H1 (cell line): ENCODE measurements at regions not wholly inside any gene's neighbourhood (a gene's known extent, or its start where the extent isn't known, plus 50 kb on each side); places are given as distances from the start of the nearest gene placed in this dataset.

ENCODE experiments used
- CTCF ChIA-PET: fragments of 300-600 bp; sonication (Branson Sonifier 250); formaldehyde crosslinking; loops from one replicate; lab custom pipeline; 2021; ENCODE audit not compliant: partially characterized antibody; lab: Charles Lee
- POLR2A ChIA-PET: fragments of 300-600 bp; sonication (Branson Sonifier 250); formaldehyde crosslinking; loops from one replicate; lab custom pipeline; 2021; ENCODE audit warnings: inconsistent platforms; ENCODE audit not compliant: partially characterized antibody; lab: Charles Lee
- DNase-seq, 2 experiments: peaks; one replicate each; pipeline versions ENCODE4 v3.0.0 to v3.0.0-alpha.2; 2010 to 2022; ENCODE audit warnings: low spot score in 2 of 2, low read depth in 1 of 2, mixed read lengths in 1 of 2
- FAIRE-seq: peaks from 2 replicates; lab custom pipeline; 2011; peaks lifted over from hg19 to GRCh38; lab: Jason Lieb, UNC
- H2AFZ ChIP-seq: 2 replicates; pipeline ENCODE4 v1.8.1; 2012; ENCODE audit warnings: low read length, inconsistent platforms
- H2AK5ac ChIP-seq: 2 replicates; pipeline ENCODE4 v1.6.1; 2013; ENCODE audit warnings: low read depth, low read length
- H2BK120ac ChIP-seq: replicated peaks from 2 replicates; pipeline ENCODE3; 2013; ENCODE audit warnings: low read depth, low read length, inconsistent platforms
- H2BK12ac ChIP-seq: 2 replicates; pipeline ENCODE4 v1.6.1; 2013; ENCODE audit warnings: low read depth, low read length
- H2BK15ac ChIP-seq: 2 replicates; pipeline ENCODE4 v1.6.1; 2013; ENCODE audit warnings: low read length
- H2BK20ac ChIP-seq: 2 replicates; pipeline ENCODE4 v1.6.1; 2013; ENCODE audit warnings: low read length
- H2BK5ac ChIP-seq: 2 replicates; pipeline ENCODE4 v1.6.1; 2013; ENCODE audit warnings: low read depth, low read length
- H3K14ac ChIP-seq: 2 replicates; pipeline ENCODE4 v1.6.1; 2013; ENCODE audit warnings: inconsistent platforms; ENCODE audit not compliant: insufficient read length
- H3K18ac ChIP-seq: 2 replicates; pipeline ENCODE4 v1.6.1; 2013; ENCODE audit warnings: low read length; ENCODE audit errors: extremely low read depth
- H3K23ac ChIP-seq: 2 replicates; pipeline ENCODE4 v1.6.1; 2013; ENCODE audit warnings: inconsistent platforms; ENCODE audit not compliant: insufficient read length
- H3K23me2 ChIP-seq: 2 replicates; pipeline ENCODE4 v1.6.1; 2013; ENCODE audit warnings: low read depth, low read length
- H3K27ac ChIP-seq: 2 replicates; pipeline ENCODE4 v1.6.1; 2011; ENCODE audit warnings: low read depth, low read length, inconsistent platforms
- H3K27me3 ChIP-seq, 4 experiments: replicated peaks in 1 of 4; 1 replicate in 1 of 4; 2 replicates in 3 of 4; pipeline versions ENCODE4 v1.6.1 to v1.8.1; 2011 to 2013; ENCODE audit warnings: low read length in 3 of 4, mild to moderate bottlenecking in 3 of 4, inconsistent platforms in 2 of 4, mixed read lengths in 2 of 4, moderate library complexity in 1 of 4; ENCODE audit not compliant: control insufficient read depth in 3 of 4, insufficient read depth in 3 of 4; ENCODE audit errors: extremely low read depth in 1 of 4
- H3K36me3 ChIP-seq, 4 experiments: 2 replicates each; pipeline versions ENCODE4 v1.6.1 to v1.8.1; 2011 to 2013; ENCODE audit warnings: mild to moderate bottlenecking in 4 of 4, low read length in 3 of 4, moderate library complexity in 2 of 4, control low read depth in 1 of 4, inconsistent platforms in 1 of 4; ENCODE audit not compliant: insufficient read depth in 4 of 4, control insufficient read depth in 2 of 4
- H3K4ac ChIP-seq: replicated peaks from 2 replicates; pipeline ENCODE3; 2013; ENCODE audit warnings: low read length, low read depth, mixed read lengths, inconsistent platforms; ENCODE audit not compliant: insufficient read length
- H3K4me1 ChIP-seq, 4 experiments: replicated peaks in 1 of 4; 1 replicate in 1 of 4; 2 replicates in 3 of 4; pipeline versions ENCODE4 v1.6.1 to v1.8.1; 2011 to 2013; ENCODE audit warnings: low read length in 3 of 4, inconsistent platforms in 2 of 4, mixed read lengths in 1 of 4; ENCODE audit not compliant: insufficient read depth in 4 of 4, control insufficient read depth in 3 of 4
- H3K4me2 ChIP-seq, 2 experiments: 2 replicates each; pipeline versions ENCODE4 v1.6.1 to v1.8.1; 2011 to 2013; ENCODE audit warnings: low read depth in 2 of 2, low read length in 2 of 2, control low read depth in 1 of 2, inconsistent platforms in 1 of 2, mild to moderate bottlenecking in 1 of 2; ENCODE audit not compliant: insufficient read depth in 1 of 2
- H3K4me3 ChIP-seq, 4 experiments: fragments of 200-600, 300-600 bp in 1 of 4; sonication (generic), shearing (Covaris generic), sonication (Bioruptor Twin) in 1 of 4; 2 replicates each; pipeline versions ENCODE4 v1.5.1 to v1.8.1; 2011 to 2016; ENCODE audit warnings: low read length in 4 of 4, low read depth in 3 of 4, control low read depth in 2 of 4, inconsistent platforms in 2 of 4, mild to moderate bottlenecking in 2 of 4, mixed read lengths in 1 of 4, moderate library complexity in 1 of 4; ENCODE audit not compliant: insufficient read depth in 2 of 4; ENCODE audit errors: extremely low read depth in 1 of 4
- H3K56ac ChIP-seq: replicated peaks from 2 replicates; pipeline ENCODE3; 2013; ENCODE audit warnings: low read depth, mild to moderate bottlenecking, mixed read lengths, low read length, inconsistent platforms; ENCODE audit not compliant: insufficient read length
- H3K79me1 ChIP-seq: 2 replicates; pipeline ENCODE4 v1.6.1; 2013; ENCODE audit warnings: low read depth, low read length, control low read depth
- H3K79me2 ChIP-seq, 2 experiments: 2 replicates each; pipeline versions ENCODE4 v1.6.1 to v1.8.1; 2012 to 2013; ENCODE audit warnings: low read length in 2 of 2, mild to moderate bottlenecking in 2 of 2, inconsistent platforms in 1 of 2; ENCODE audit not compliant: insufficient read depth in 2 of 2, control insufficient read depth in 1 of 2
- H3K9ac ChIP-seq, 4 experiments: replicated peaks in 1 of 4; 1 replicate in 1 of 4; 2 replicates in 3 of 4; pipeline versions ENCODE4 v1.6.1 to v1.8.1; 2011 to 2013; ENCODE audit warnings: low read depth in 3 of 4, low read length in 3 of 4, control low read depth in 2 of 4, mild to moderate bottlenecking in 2 of 4, moderate library complexity in 2 of 4, inconsistent platforms in 1 of 4; ENCODE audit errors: extremely low read depth in 1 of 4
- H3K9me3 ChIP-seq, 2 experiments: 2 replicates each; pipeline versions ENCODE4 v1.6.1 to v1.8.1; 2012 to 2013; ENCODE audit warnings: mild to moderate bottlenecking in 2 of 2, moderate library complexity in 2 of 2, control low read depth in 1 of 2, inconsistent platforms in 1 of 2, low read depth in 1 of 2, low read length in 1 of 2, mixed read lengths in 1 of 2; ENCODE audit not compliant: insufficient read depth in 2 of 2
- H4K20me1 ChIP-seq, 2 experiments: replicated peaks in 1 of 2; 2 replicates each; pipeline versions ENCODE3 to v1.8.1; 2011 to 2013; ENCODE audit warnings: inconsistent platforms in 2 of 2, low read length in 2 of 2, mild to moderate bottlenecking in 1 of 2; ENCODE audit not compliant: insufficient read depth in 2 of 2, control insufficient read depth in 1 of 2
- H4K5ac ChIP-seq: 2 replicates; pipeline ENCODE4 v1.6.1; 2013; ENCODE audit warnings: low read length, low read depth, mixed read lengths, inconsistent platforms; ENCODE audit not compliant: insufficient read length
- H4K8ac ChIP-seq: 2 replicates; pipeline ENCODE4 v1.8.0; 2013; ENCODE audit warnings: mild to moderate bottlenecking, moderate library complexity, low read length, inconsistent platforms; ENCODE audit not compliant: insufficient read depth; ENCODE audit errors: extremely low read depth
- H4K91ac ChIP-seq: replicated peaks from 2 replicates; pipeline ENCODE3; 2013; ENCODE audit warnings: low read length, mixed read lengths, inconsistent platforms; ENCODE audit not compliant: insufficient read length
- ATF2 ChIP-seq: IDR thresholded peaks from 2 replicates; pipeline ENCODE4 v1.6.1; 2012; ENCODE audit warnings: low read length, inconsistent platforms
- ATF3 ChIP-seq: IDR thresholded peaks from 2 replicates; pipeline ENCODE4 v1.6.1; 2011; ENCODE audit warnings: low read depth, mild to moderate bottlenecking, low read length; ENCODE audit not compliant: insufficient read depth
- BCL11A ChIP-seq, 2 experiments: IDR thresholded peaks; one replicate each; pipeline ENCODE4 v1.6.1; 2011; ENCODE audit warnings: low read depth in 2 of 2, low read length in 2 of 2, mild to moderate bottlenecking in 2 of 2
- CBX8 ChIP-seq: fragments of 300-800, 300-1000 bp; sonication (generic); IDR thresholded peaks from 2 replicates; pipeline ENCODE4 v1.7.1; 2016; ENCODE audit warnings: low read depth, low read length, borderline replicate concordance
- EP300 ChIP-seq, 2 experiments: IDR thresholded peaks; 1 replicate in 1 of 2; 2 replicates in 1 of 2; pipeline ENCODE4 v1.6.1; 2011 to 2012; ENCODE audit warnings: low read depth in 2 of 2, low read length in 2 of 2, mild to moderate bottlenecking in 2 of 2, borderline replicate concordance in 1 of 2, inconsistent platforms in 1 of 2, moderate library complexity in 1 of 2
- HDAC2 ChIP-seq, 2 experiments: fragments of 300-600 bp in 1 of 2; sonication (generic) in 1 of 2; IDR thresholded peaks; 2 replicates each; pipeline ENCODE4 v1.6.1; 2011 to 2012; ENCODE audit warnings: low read depth in 2 of 2, low read length in 2 of 2, mild to moderate bottlenecking in 2 of 2, moderate library complexity in 2 of 2, borderline replicate concordance in 1 of 2, inconsistent platforms in 1 of 2
- NANOG ChIP-seq: IDR thresholded peaks from 2 replicates; pipeline ENCODE4 v1.6.1; 2011; ENCODE audit warnings: low read length, low read depth, mild to moderate bottlenecking, inconsistent platforms; ENCODE audit not compliant: insufficient read depth, poor library complexity, severe bottlenecking
- RBBP5 ChIP-seq: IDR thresholded peaks from 2 replicates; pipeline ENCODE4 v1.7.1; 2012; ENCODE audit warnings: low read depth, mild to moderate bottlenecking, inconsistent platforms, low read length, moderate library complexity, borderline replicate concordance
- RFX5 ChIP-seq: IDR thresholded peaks from 2 replicates; pipeline ENCODE4 v1.6.1; 2011; ENCODE audit warnings: low read depth, low read length, improper control_type of control experiment, borderline replicate concordance
- RXRA ChIP-seq: IDR thresholded peaks from 2 replicates; pipeline ENCODE4 v1.6.1; 2011; ENCODE audit warnings: low read depth, mild to moderate bottlenecking, low read length, moderate library complexity; ENCODE audit not compliant: insufficient read depth
- SIX5 ChIP-seq: IDR thresholded peaks from 2 replicates; pipeline ENCODE4 v1.6.1; 2011; ENCODE audit warnings: mild to moderate bottlenecking, low read depth, low read length
- SUZ12 ChIP-seq: fragments of 200-600 bp; sonication (generic); IDR thresholded peaks from 2 replicates; pipeline ENCODE4 v1.6.1; 2012; ENCODE audit warnings: mild to moderate bottlenecking, inconsistent platforms, low read length, moderate library complexity, mixed read lengths
- WGBS, 2 experiments: shearing (Covaris generic) in 1 of 2; methylation state at CpG; one replicate each; pipeline versions ENCODE4 v1.1.6 to v1.1.7; 2013 to 2015; ENCODE audit warnings: low lambda C conversion rate in 2 of 2, mixed read lengths in 2 of 2, inconsistent platforms in 1 of 2, low coverage in 1 of 2, missing lambda C conversion rate in 1 of 2; ENCODE audit not compliant: insufficient replicate concordance in 2 of 2, insufficient coverage in 1 of 2, insufficient read length in 1 of 2; ENCODE audit errors: extremely low coverage in 1 of 2, missing lambda C conversion rate in 1 of 2; 5-methylcytosine and 5-hydroxymethylcytosine counted together

- H3K79me1 ChIP-seq: no peaks in the 10 kb centered on the region
- H3K56ac ChIP-seq: no peak overlapping the region
- no peak overlapping the region for H2AFZ ChIP-seq
- H4K20me1 ChIP-seq: no peaks in the 10 kb centered on the region
- H3K9ac ChIP-seq: no peak overlapping the region
- H2BK20ac ChIP-seq: no peak overlapping the region
- no peak overlapping the region for H2BK5ac ChIP-seq
- POLR2A ChIA-PET: no interaction called here
- no peak overlapping the region for H4K5ac ChIP-seq
- H3K23ac ChIP-seq: no peak overlapping the region
- H3K23me2 ChIP-seq: no peaks in the 10 kb centered on the region
- no peak overlapping the region for H3K4me2 ChIP-seq
- no peaks in the 10 kb centered on the region for H3K4me1 ChIP-seq
- no peak overlapping the region for H3K14ac ChIP-seq
- no peak overlapping the region for H3K4ac ChIP-seq
- DNase-seq (no peak), FAIRE-seq (no peak)
- CTCF ChIA-PET: no interaction called here
- H2AK5ac ChIP-seq: no peak overlapping the region
- no peaks in the 10 kb centered on the region for H3K27me3 ChIP-seq
- no peak overlapping the region for H2BK15ac ChIP-seq
- no peak overlapping the region for H2BK120ac ChIP-seq
- H3K36me3 ChIP-seq: no peaks in the 10 kb centered on the region
- no peak overlapping the region for H3K27ac ChIP-seq
- no peak overlapping the region for H4K8ac ChIP-seq
- no peak overlapping the region for H2BK12ac ChIP-seq
- H3K4me3 ChIP-seq: no peak overlapping the region
- no peaks in the 10 kb centered on the region for H3K79me2 ChIP-seq
- no peak overlapping the region for H4K91ac ChIP-seq
- no peaks in the 10 kb centered on the region for H3K9me3 ChIP-seq
- no peak overlapping the region for H3K18ac ChIP-seq
- WGBS, 2 experiments: 97% methylated on average over 2 of the region's 2 CpGs; no CpG with 5 or more reads in 1 of the 2 experiments
- TF ChIP-seq RXRA: no peak
- TF ChIP-seq EP300 (IDR thresholded peaks at IDR 0.05; ENCODE audit: borderline replicate concordance in 1 of 2, low read depth in 2 of 2, low read length in 2 of 2): no peak
- TF ChIP-seq BCL11A (IDR thresholded peaks at IDR 0.05; ENCODE audit: low read depth in 2 of 2, low read length in 2 of 2): no peak
- no peak for TF ChIP-seq SIX5
- no peak for TF ChIP-seq RBBP5
- TF ChIP-seq CBX8: no peak
- TF ChIP-seq SUZ12: no peak
- no peak for TF ChIP-seq ATF2
- TF ChIP-seq RFX5: no peak
- TF ChIP-seq HDAC2 (IDR thresholded peaks at IDR 0.05; ENCODE audit: borderline replicate concordance in 1 of 2, low read depth in 2 of 2, low read length in 2 of 2): no peak
- TF ChIP-seq ATF3: no peak
- TF ChIP-seq NANOG: no peak
Measured at GRCh38 chr6:140281236-140281635, 906.8 kb upstream of the CITED2 start.
